Smooth muscle cell (in vitro differentiated cells): ENCODE measurements at regions not wholly inside any gene's neighbourhood (a gene's known extent, or its start where the extent isn't known, plus 50 kb on each side); places are given as distances from the start of the nearest gene placed in this dataset.

ENCODE experiments used
- DNase-seq: peaks from one replicate; lab custom pipeline; 2025; ENCODE audit not compliant: unreplicated experiment; lab: John Stamatoyannopoulos, UW
- H2AFZ ChIP-seq: fragments of 200-600 bp; sonication (generic); 2 replicates; pipeline ENCODE4 v1.6.0; 2016; ENCODE audit warnings: antibody characterized with exemption, low read depth, mild to moderate bottlenecking
- H3F3A ChIP-seq: fragments of 200-600 bp; sonication (generic); 2 replicates; pipeline ENCODE4 v1.6.0; 2017; ENCODE audit warnings: antibody characterized with exemption, low read depth
- H3K27ac ChIP-seq: fragments of 200-600 bp; sonication (generic); 2 replicates; pipeline ENCODE4 v1.5.1; 2016; ENCODE audit warnings: low read depth, mild to moderate bottlenecking
- H3K27me3 ChIP-seq: fragments of 200-600 bp; sonication (generic); 2 replicates; pipeline ENCODE4 v1.6.1; 2016; ENCODE audit warnings: low read depth, mild to moderate bottlenecking
- H3K36me3 ChIP-seq: fragments of 200-600 bp; sonication (generic); 2 replicates; pipeline ENCODE4 v1.5.1; 2016; ENCODE audit warnings: low read depth
- H3K4me1 ChIP-seq: fragments of 200-600 bp; sonication (generic); 2 replicates; pipeline ENCODE4 v1.5.1; 2016; ENCODE audit warnings: low read depth
- H3K4me2 ChIP-seq: fragments of 200-600 bp; sonication (generic); 2 replicates; pipeline ENCODE4 v1.6.0; 2016; ENCODE audit warnings: mild to moderate bottlenecking
- H3K4me3 ChIP-seq: fragments of 200-600 bp; sonication (generic); 2 replicates; pipeline ENCODE4 v1.5.1; 2016; ENCODE audit warnings: mild to moderate bottlenecking
- H3K79me2 ChIP-seq: fragments of 200-600 bp; sonication (generic); 2 replicates; pipeline ENCODE4 v1.6.0; 2016; ENCODE audit warnings: low read depth, mild to moderate bottlenecking
- H3K9ac ChIP-seq: fragments of 200-600 bp; sonication (generic); 2 replicates; pipeline ENCODE4 v1.6.0; 2016; ENCODE audit warnings: low read depth
- H3K9me3 ChIP-seq: fragments of 200-600 bp; sonication (generic); replicated peaks from 2 replicates; pipeline ENCODE4 v1.5.1; 2016; ENCODE audit warnings: low read depth
- H4K20me1 ChIP-seq: fragments of 200-600 bp; sonication (generic); 2 replicates; pipeline ENCODE4 v1.6.0; 2016; ENCODE audit warnings: low read depth
- WGBS: methylation state at CpG from one replicate; pipeline ENCODE4 v1.1.7; 2016; ENCODE audit warnings: low lambda C conversion rate; 5-methylcytosine and 5-hydroxymethylcytosine counted together
- TF ChIP-seq, protein P1 (sequence below): fragments of 200-600 bp; sonication (generic); IDR thresholded peaks from 2 replicates; pipeline ENCODE4 v1.5.1; 2017; ENCODE audit warnings: borderline replicate concordance, mild to moderate bottlenecking, antibody characterized with exemption; ENCODE audit not compliant: insufficient read depth, poor library complexity, severe bottlenecking

DNA sequence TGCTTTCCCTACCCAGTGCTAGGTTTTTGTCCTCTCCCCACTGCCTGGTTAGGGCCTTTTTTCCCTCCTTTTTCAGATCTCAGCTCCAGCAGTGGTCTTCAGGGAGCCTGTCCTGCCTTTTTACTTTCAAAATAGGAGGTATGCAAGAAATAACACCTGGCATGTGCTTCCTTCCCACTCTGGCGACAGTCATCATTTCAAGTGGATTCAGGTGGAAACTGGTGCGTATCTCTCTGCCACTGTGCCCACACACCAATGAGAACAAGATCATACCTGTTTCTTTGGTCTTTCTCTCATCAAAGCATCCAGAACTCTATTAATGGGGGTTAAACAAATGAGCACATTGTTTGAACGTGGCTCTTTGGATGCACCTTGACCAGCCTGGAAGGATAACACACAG lies 95.7 kb upstream of the GGTLC1 start:
- no peak overlapping the region for H3K4me3 ChIP-seq

DNA sequence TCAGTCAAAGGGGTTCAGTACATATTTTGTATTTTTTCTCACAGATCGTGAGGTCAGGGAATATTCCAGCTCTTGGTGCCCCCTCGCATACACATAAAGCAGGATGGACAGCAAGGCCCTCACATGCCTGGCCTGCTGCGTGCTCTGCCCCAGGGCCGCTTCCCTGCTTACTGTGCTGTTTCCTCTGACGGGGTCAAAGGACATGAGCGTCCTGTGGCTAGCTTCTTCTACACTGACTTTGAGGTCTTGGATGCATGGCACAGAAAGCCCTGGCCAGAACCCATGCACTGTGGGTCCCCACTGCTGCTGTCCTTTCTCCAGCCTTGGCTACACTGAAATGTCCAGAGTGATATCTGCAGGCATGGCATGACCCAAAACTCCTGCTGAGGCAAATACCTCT lies 92.5 kb upstream of the GGTLC1 start:
- Histone ChIP-seq H3K4me3 (no peak overlapping the region), H3K4me2 (no peak overlapping the region), H3K27ac (no peak overlapping the region), H3F3A (no peaks in the 10 kb centered on the region), H4K20me1 (no peaks in the 10 kb centered on the region), H3K27me3 (peaks cover 3% of the 10 kb centered on the region), H2AFZ (no peak overlapping the region), H3K4me1 (no peaks in the 10 kb centered on the region), H3K9me3 (no peaks in the 10 kb centered on the region), H3K36me3 (no peaks in the 10 kb centered on the region), H3K9ac (no peak overlapping the region), H3K79me2 (no peaks in the 10 kb centered on the region)
- 93% methylated on average over 6 of the region's 6 CpGs for WGBS
- no peak for DNase-seq
- TF ChIP-seq, protein P1, sequence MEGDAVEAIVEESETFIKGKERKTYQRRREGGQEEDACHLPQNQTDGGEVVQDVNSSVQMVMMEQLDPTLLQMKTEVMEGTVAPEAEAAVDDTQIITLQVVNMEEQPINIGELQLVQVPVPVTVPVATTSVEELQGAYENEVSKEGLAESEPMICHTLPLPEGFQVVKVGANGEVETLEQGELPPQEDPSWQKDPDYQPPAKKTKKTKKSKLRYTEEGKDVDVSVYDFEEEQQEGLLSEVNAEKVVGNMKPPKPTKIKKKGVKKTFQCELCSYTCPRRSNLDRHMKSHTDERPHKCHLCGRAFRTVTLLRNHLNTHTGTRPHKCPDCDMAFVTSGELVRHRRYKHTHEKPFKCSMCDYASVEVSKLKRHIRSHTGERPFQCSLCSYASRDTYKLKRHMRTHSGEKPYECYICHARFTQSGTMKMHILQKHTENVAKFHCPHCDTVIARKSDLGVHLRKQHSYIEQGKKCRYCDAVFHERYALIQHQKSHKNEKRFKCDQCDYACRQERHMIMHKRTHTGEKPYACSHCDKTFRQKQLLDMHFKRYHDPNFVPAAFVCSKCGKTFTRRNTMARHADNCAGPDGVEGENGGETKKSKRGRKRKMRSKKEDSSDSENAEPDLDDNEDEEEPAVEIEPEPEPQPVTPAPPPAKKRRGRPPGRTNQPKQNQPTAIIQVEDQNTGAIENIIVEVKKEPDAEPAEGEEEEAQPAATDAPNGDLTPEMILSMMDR: no peak

More for the DNA sequence above, 95.7 kb upstream of the GGTLC1 start:
- 89% methylated on average over 3 of the region's 3 CpGs for WGBS
- Histone ChIP-seq H2AFZ (no peak overlapping the region), H3K4me1 (no peaks in the 10 kb centered on the region), H4K20me1 (no peaks in the 10 kb centered on the region), H3K4me2 (no peak overlapping the region), H3F3A (no peaks in the 10 kb centered on the region), H3K27ac (no peak overlapping the region), H3K27me3 (peaks cover 3% of the 10 kb centered on the region), H3K9me3 (no peaks in the 10 kb centered on the region), H3K9ac (no peak overlapping the region), H3K79me2 (no peaks in the 10 kb centered on the region), H3K36me3 (no peaks in the 10 kb centered on the region)
- no peak for DNase-seq
- TF ChIP-seq, protein P1: no peak

DNA sequence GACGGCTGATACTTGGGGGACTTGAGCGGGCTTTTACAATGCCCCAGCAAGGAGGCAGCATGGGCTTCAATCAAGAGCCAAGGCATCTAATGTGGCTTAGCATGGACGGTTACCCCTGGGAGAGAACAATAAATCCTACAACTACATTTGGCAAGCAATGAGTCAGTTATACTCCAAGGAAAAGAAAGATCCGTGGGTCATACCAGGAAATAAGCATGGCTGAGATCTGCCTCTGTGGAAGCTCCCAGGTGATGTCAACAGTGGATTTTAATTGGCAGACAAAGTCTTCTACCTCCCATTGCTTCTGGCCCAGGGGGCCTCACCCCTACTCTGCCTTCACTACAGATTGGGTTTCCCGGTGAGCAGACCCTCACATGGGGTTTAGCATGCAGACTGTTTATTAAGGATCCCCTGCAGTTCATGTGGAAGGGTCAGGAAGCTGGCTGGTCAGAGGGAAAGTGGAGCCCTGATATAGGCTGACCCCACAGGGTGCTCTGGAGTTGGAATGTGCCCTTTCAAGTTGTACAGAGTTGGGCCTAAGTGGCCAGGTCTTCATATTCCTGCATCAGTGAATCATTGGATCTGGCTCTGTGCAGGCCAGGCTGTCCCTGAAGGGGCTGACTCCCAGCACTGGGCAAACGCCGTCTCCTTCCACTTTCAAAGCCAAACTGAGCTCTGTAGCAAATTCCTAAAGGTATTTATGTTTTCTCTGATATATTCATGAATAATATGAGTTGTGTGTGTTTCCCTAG lies 91.3 kb upstream of the GGTLC1 start:
- TF ChIP-seq, protein P1: no peak
- 91% methylated on average over 7 of the region's 7 CpGs for WGBS
- H3K79me2 ChIP-seq: no peaks in the 10 kb centered on the region
- DNase-seq: no peak
- H3K36me3 ChIP-seq: no peaks in the 10 kb centered on the region
- no peak overlapping the region for H3K27ac ChIP-seq
- H3K27me3 ChIP-seq: peaks cover 2% of the 10 kb centered on the region
- no peak overlapping the region for H2AFZ ChIP-seq
- no peaks in the 10 kb centered on the region for H4K20me1 ChIP-seq
- H3K4me1 ChIP-seq: no peaks in the 10 kb centered on the region
- no peaks in the 10 kb centered on the region for H3F3A ChIP-seq
- no peak overlapping the region for H3K9ac ChIP-seq
- H3K4me3 ChIP-seq: no peak overlapping the region
- no peaks in the 10 kb centered on the region for H3K9me3 ChIP-seq
- no peak overlapping the region for H3K4me2 ChIP-seq

- Histone ChIP-seq H3F3A (no peaks in the 10 kb centered on the region), H3K4me2 (no peak overlapping the region), H3K79me2 (no peaks in the 10 kb centered on the region), H3K4me3 (no peak overlapping the region), H3K36me3 (no peaks in the 10 kb centered on the region), H2AFZ (no peak overlapping the region), H3K9me3 (no peaks in the 10 kb centered on the region), H4K20me1 (no peaks in the 10 kb centered on the region), H3K27me3 (no peaks in the 10 kb centered on the region), H3K27ac (no peak overlapping the region), H3K9ac (no peak overlapping the region), H3K4me1 (no peaks in the 10 kb centered on the region)
- no peak for DNase-seq
- TF ChIP-seq, protein P1: no peak
These were observed 88.6 kb upstream of the GGTLC1 start for GRCh38 chr20:24077145-24077544.
